SK-N-SH treated with all-trans-retinoic acid at 6 μM for 48 hours (cell line): ENCODE measurements at regions not wholly inside any gene's neighbourhood (a gene's known extent, or its start where the extent isn't known, plus 50 kb on each side); places are given as distances from the start of the nearest gene placed in this dataset.

ENCODE experiments used
- ATAC-seq: fragments of 200-7000 bp; cut with Tn5 transposase; 3 replicates; pipeline ENCODE4 v1.9.1; 2020; ENCODE audit warnings: mild to moderate bottlenecking, moderate library complexity
- ARNTL ChIP-seq: fragments of 450-650 bp; formaldehyde crosslinking; IDR thresholded peaks from 2 replicates; pipeline ENCODE4 v1.5.0; 2020; ENCODE audit warnings: low read depth, mild to moderate bottlenecking, moderate library complexity, borderline replicate concordance
- BACH2 ChIP-seq: fragments of 250-450 bp; sonication (Bioruptor Pico); IDR thresholded peaks from 2 replicates; pipeline ENCODE4 v1.9.0; 2021; ENCODE audit warnings: mild to moderate bottlenecking, borderline replicate concordance
- CREB5 ChIP-seq: fragments of 250-450 bp; sonication (Bioruptor Pico); IDR thresholded peaks from 2 replicates; pipeline ENCODE4 v1.5.1; 2020; ENCODE audit warnings: low read depth, mild to moderate bottlenecking, moderate library complexity
- CSDC2 ChIP-seq: fragments of 250-450 bp; sonication (Bioruptor Pico); IDR thresholded peaks from 2 replicates; pipeline ENCODE4 v1.5.0; 2020; ENCODE audit warnings: mild to moderate bottlenecking, moderate library complexity
- ESRRG ChIP-seq: fragments of 250-450 bp; sonication (Bioruptor Pico); IDR thresholded peaks from 2 replicates; pipeline ENCODE4 v1.6.1; 2021; ENCODE audit warnings: mild to moderate bottlenecking
- GLIS3 ChIP-seq: fragments of 250-450 bp; sonication (Bioruptor Pico); IDR thresholded peaks from 2 replicates; pipeline ENCODE4 v1.5.0; 2020; ENCODE audit warnings: mild to moderate bottlenecking, moderate library complexity
- ISL1 ChIP-seq: fragments of 250-450 bp; sonication (Bioruptor Pico); IDR thresholded peaks from 2 replicates; pipeline ENCODE4 v2.1.2; 2022; ENCODE audit warnings: mild to moderate bottlenecking, moderate library complexity
- OSR1 ChIP-seq: fragments of 250-450 bp; sonication (Bioruptor Pico); IDR thresholded peaks from 2 replicates; pipeline ENCODE4 v1.8.0; 2022; ENCODE audit warnings: moderate library complexity, mild to moderate bottlenecking, inconsistent platforms
- POU6F1 ChIP-seq: fragments of 250-450 bp; sonication (Bioruptor Pico); IDR thresholded peaks from 2 replicates; pipeline ENCODE4 v1.8.0; 2021; ENCODE audit warnings: low read depth, mild to moderate bottlenecking, moderate library complexity, borderline replicate concordance
- PPARA ChIP-seq: fragments of 250-450 bp; sonication (Bioruptor Pico); IDR thresholded peaks from 2 replicates; pipeline ENCODE4 v1.5.0; 2020; ENCODE audit warnings: mild to moderate bottlenecking, borderline replicate concordance
- RARB ChIP-seq: fragments of 250-450 bp; sonication (Bioruptor Pico); IDR thresholded peaks from 2 replicates; pipeline ENCODE4 v1.8.0; 2021; ENCODE audit warnings: mild to moderate bottlenecking, moderate library complexity
- SNAI2 ChIP-seq: fragments of 250-450 bp; sonication (Bioruptor Pico); IDR thresholded peaks from 2 replicates; pipeline ENCODE4 v1.5.0; 2020; ENCODE audit warnings: mild to moderate bottlenecking, moderate library complexity
- TCF4 ChIP-seq: fragments of 250-450 bp; sonication (Bioruptor Pico); IDR thresholded peaks from 2 replicates; pipeline ENCODE4 v1.8.0; 2021; ENCODE audit warnings: mild to moderate bottlenecking, moderate library complexity, borderline replicate concordance
- TOX ChIP-seq: fragments of 250-450 bp; sonication (Bioruptor Pico); IDR thresholded peaks from 2 replicates; pipeline ENCODE4 v1.8.0; 2021; ENCODE audit warnings: mild to moderate bottlenecking, moderate library complexity, borderline replicate concordance
- TSHZ2 ChIP-seq: fragments of 250-450 bp; sonication (Bioruptor Pico); IDR thresholded peaks from 2 replicates; pipeline ENCODE4 v1.5.0; 2020; ENCODE audit warnings: mild to moderate bottlenecking, moderate library complexity
- ZC3H10 ChIP-seq: fragments of 250-450 bp; sonication (Bioruptor Pico); IDR thresholded peaks from 2 replicates; pipeline ENCODE4 v1.5.1; 2021; ENCODE audit warnings: mild to moderate bottlenecking, moderate library complexity
- ZFP30 ChIP-seq: fragments of 450-650 bp; formaldehyde crosslinking; IDR thresholded peaks from 2 replicates; pipeline ENCODE4 v1.5.0; 2022; ENCODE audit warnings: mild to moderate bottlenecking, moderate library complexity
- ZNF565 ChIP-seq: fragments of 450-650 bp; formaldehyde crosslinking; conservative IDR thresholded peaks from 2 replicates; pipeline ENCODE4 v1.5.0; 2020; ENCODE audit warnings: low read depth, mild to moderate bottlenecking, moderate library complexity
- ZNF70 ChIP-seq: fragments of 450-650 bp; formaldehyde crosslinking; IDR thresholded peaks from 2 replicates; pipeline ENCODE4 v1.5.0; 2020; ENCODE audit warnings: mild to moderate bottlenecking, moderate library complexity
- ZNF8 ChIP-seq: fragments of 450-650 bp; formaldehyde crosslinking; IDR thresholded peaks from 2 replicates; pipeline ENCODE4 v1.5.0; 2020; ENCODE audit warnings: mild to moderate bottlenecking, moderate library complexity
- TF ChIP-seq, protein P1 (sequence below): fragments of 250-450 bp; sonication (Bioruptor Pico); IDR thresholded peaks from 2 replicates; pipeline ENCODE4 v1.5.1; 2021; ENCODE audit warnings: mild to moderate bottlenecking, moderate library complexity

DNA sequence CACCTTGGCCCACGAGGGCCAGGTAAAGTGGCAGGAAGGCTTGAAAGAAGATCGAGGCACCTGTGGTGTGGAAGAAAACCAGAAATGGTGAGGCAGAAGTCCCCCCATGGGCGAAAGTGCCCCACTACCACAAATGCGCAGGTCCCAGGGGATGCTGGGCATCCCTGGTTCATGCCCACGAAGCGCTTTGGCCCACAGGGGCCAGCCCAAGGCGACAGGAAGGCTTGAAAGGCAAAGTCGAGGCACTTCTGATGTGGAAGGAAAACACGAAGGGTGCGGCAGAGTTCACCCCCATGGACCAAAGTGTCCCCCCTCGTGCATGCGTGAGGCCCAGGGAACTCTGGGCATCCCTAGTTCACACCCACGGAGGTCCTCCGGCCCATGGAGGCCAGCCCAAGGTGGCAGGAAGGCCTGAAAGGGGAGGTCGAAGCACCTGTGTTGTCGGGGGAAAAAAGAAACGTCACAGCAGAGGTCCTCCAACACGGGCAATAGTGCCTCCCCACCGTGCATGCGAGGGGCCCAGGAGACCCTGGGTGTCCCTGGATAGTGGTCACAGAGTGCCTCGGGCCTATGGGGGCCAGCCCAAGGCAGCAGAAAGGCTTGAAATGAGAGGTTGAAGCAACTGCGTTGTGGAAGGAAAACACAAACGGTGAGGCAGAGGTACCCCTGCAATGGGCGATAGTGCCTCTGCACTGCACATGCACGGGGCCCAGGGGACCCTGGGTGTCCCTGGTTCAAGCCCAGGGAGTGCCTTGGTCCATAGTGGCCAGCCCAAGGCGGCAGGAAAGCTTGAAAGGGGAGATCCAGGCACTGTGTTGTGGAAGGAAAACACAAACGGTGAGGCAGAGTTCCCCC lies 373.9 kb downstream of the ALG10 start (continued):
- no peak for TF ChIP-seq POU6F1 (CRISPR knock-in tag)

- TF ChIP-seq ZNF70 (CRISPR knock-in tag) (no peak), OSR1 (no peak), CREB5 (no peak), ISL1 (CRISPR knock-in tag) (no peak), BACH2 (no peak), ESRRG (CRISPR knock-in tag) (no peak), ARNTL (no peak), ZFP30 (CRISPR knock-in tag) (no peak), PPARA (no peak), ZNF565 (CRISPR knock-in tag) (no peak), GLIS3 (no peak), ZC3H10 (CRISPR knock-in tag) (no peak), TCF4 (no peak), TOX (CRISPR knock-in tag) (no peak), ZNF8 (CRISPR knock-in tag) (no peak), TSHZ2 (CRISPR knock-in tag) (no peak), SNAI2 (no peak), POU6F1 (CRISPR knock-in tag) (no peak)
- TF ChIP-seq, protein P1, sequence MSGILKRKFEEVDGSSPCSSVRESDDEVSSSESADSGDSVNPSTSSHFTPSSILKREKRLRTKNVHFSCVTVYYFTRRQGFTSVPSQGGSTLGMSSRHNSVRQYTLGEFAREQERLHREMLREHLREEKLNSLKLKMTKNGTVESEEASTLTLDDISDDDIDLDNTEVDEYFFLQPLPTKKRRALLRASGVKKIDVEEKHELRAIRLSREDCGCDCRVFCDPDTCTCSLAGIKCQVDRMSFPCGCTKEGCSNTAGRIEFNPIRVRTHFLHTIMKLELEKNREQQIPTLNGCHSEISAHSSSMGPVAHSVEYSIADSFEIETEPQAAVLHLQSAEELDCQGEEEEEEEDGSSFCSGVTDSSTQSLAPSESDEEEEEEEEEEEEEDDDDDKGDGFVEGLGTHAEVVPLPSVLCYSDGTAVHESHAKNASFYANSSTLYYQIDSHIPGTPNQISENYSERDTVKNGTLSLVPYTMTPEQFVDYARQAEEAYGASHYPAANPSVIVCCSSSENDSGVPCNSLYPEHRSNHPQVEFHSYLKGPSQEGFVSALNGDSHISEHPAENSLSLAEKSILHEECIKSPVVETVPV = no peak
- ATAC-seq = no peak
These were observed 374.7 kb downstream of the ALG10 start for GRCh38 chr12:34396861-34397590.

DNA sequence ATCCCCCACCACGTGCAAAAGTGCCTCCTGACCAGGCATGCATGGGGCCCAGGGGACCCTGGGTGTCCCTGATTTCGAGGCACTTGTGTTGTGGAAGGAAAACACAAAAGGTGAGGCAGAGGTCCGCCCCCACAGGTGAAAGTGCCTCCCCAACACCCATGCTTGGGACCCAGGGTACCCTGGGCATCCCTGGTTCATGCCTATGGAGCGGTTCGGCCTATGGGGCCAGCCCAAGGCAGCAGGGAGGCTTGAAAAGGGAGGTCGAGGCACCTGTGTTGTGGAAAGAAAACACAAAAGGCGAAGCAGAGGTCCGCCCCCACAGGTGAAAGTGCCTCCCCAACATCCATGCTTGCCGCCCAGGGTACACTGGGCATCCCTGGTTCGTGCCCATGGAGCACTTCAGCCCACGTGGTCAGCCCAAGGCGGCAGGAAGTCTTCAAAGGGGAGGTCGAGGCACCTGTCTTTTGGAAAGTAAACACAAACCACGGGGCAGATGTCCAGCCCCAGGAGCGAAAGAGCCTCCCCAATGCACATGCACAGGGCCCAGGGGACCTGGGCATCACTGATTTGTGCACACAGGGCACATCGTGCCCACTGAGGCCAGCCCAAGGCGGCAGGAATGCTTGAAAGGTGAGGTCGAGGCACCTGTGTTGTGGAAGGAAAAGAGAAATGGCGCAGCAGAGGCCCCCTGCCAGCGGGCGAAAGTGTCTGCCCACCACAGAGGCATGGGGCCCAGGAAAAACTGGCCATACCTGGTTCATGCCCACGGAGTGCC lies 375.5 kb downstream of the ALG10 start:
- no peak for ATAC-seq
- TF ChIP-seq CSDC2 = no peak
- TF ChIP-seq RARB (CRISPR knock-in tag) = no peak
- no peak for TF ChIP-seq SNAI2
- TF ChIP-seq, all 23 proteins: peak for 0
